Motor neuron (in vitro differentiated cells): ENCODE measurements at regions not wholly inside any gene's neighbourhood (a gene's known extent, or its start where the extent isn't known, plus 50 kb on each side); places are given as distances from the start of the nearest gene placed in this dataset.

Source experiments
- ATAC-seq, 8 experiments: fragments of 200-7000 bp; cut with Tn5 transposase; replicated peaks in 6 of 8; 2 replicates each; pipeline ENCODE4 v1.8.0; 2021; ENCODE audit warnings: mild to moderate bottlenecking in 8 of 8, moderate library complexity in 8 of 8
- H3K27ac ChIP-seq, 2 donors: fragments of 250-450 bp; sonication (Bioruptor Pico); 2 replicates each; pipeline ENCODE4 v1.9.0; 2021; ENCODE audit warnings: antibody characterized with exemption in 2 of 2, mild to moderate bottlenecking in 2 of 2, moderate library complexity in 1 of 2
- H3K4me1 ChIP-seq, 2 donors: fragments of 250-450 bp; sonication (Bioruptor Pico); replicated peaks in 1 of 2; 2 replicates each; pipeline ENCODE4 v1.6.1; 2021; ENCODE audit warnings: antibody characterized with exemption in 2 of 2, mild to moderate bottlenecking in 2 of 2, moderate library complexity in 1 of 2
- H3K4me3 ChIP-seq, 5 donors: fragments of 250-450 bp; sonication (Bioruptor Pico); 2 replicates each; pipeline ENCODE4 v1.9.0; 2021; ENCODE audit warnings: antibody characterized with exemption in 5 of 5, mild to moderate bottlenecking in 5 of 5, moderate library complexity in 4 of 5
- WGBS, 10 experiments: fragments of 450-650 bp; shearing (Covaris generic); methylation state at CpG; one replicate each; pipeline ENCODE4 v1.0.0; 2022; 5-methylcytosine and 5-hydroxymethylcytosine counted together
- in situ Hi-C, 9 experiments: fragments of 400-800 bp; cut with MboI; loops; one replicate each; pipeline ENCODE4 v1.15.0; 2021; ENCODE audit warnings: low sequenced_read_pairs in 9 of 9, low pct_unique_long_range_greater_than_20kb in 2 of 9; ENCODE audit not compliant: unreplicated experiment in 9 of 9

GRCh38 chr1:235023711-235024439, 104.8 kb downstream of the TOMM20 start:
- in situ Hi-C loops: no loop called here
- no peak for ATAC-seq
- no peak overlapping the region for H3K27ac ChIP-seq
- 53 to 95% (median 83%) methylated on average over 2 to 9 of the region's 10 CpGs; no CpG with 5 or more reads in 1 of the 10 experiments for WGBS, 10 experiments
- peaks cover 37 to 46% of the 10 kb centered on the region in 2 donors for H3K4me1 ChIP-seq
- no peak overlapping the region for H3K4me3 ChIP-seq

GRCh38 chr1:235022981-235023710, 105.5 kb downstream of the TOMM20 start:
- in situ Hi-C loops: no loop called here
- Histone ChIP-seq H3K4me1 (peaks cover 37 to 46% of the 10 kb centered on the region in 2 donors), H3K27ac (peak overlapping the region; percentile 11 to 18), H3K4me3 (no peak overlapping the region)
- 9 to 93% (median 53%) methylated on average over 1 to 13 of the region's 13 CpGs; no CpG with 5 or more reads in 1 of the 10 experiments for WGBS, 10 experiments
- peak in 5 of 8 experiments; percentile 79 to 86 (median 86) for ATAC-seq

DNA sequence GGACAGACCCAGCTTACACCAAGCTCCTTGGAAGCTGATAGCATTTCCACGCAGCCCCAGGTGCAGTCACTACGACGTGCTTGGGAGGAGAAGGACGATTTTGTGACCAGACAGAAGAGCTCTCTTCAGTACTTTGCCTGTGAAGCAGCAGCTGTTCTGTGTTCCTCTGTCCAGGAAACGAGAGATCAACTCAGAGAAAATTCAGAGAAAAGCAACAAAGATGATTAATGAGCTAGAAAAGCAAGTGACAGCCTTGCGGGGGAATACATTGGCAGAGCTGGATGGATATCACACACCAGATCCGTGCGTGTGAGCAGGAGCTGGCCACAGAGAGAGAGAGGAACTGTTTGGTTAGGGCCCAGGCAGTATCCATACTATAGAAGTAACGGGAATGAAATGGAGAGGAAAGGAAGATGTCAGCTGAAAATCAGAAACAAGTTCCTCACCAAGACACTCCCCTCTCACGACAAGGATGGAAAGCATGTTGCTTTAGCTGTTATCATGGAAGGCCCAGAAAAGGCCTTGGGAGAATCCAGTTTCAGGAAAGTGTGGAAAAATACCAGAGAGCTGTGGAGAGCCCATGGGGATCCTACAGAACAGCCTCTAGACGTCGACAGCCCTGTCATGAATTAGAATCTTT, 106.2 kb downstream of the TOMM20 start:
- peak overlapping the region; percentile 11 to 18 for H3K27ac ChIP-seq

DNA sequence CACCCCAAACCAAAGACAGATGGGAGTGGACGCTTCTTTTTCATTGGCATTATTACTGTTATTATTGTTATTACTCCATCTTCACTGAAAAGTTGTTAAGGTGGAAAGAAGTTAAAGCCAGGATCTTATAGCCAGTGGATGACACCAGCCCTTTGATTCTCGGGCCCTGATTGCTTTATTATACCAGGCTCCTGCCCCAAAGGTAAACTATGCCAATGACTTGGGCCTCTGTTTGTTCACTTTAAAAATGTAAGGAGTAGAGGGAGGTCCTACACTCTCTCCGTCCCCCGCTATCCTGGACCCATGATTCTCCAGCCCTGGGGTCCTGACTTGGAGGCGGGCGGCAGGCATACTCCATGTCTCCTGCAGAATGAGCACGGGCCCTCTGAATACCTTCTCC, 106.8 kb downstream of the TOMM20 start:
- Histone ChIP-seq H3K4me3 (no peak overlapping the region), H3K4me1 (peaks cover 37 to 46% of the 10 kb centered on the region in 2 donors), H3K27ac (peak overlapping the region in 1 of 2 donors; percentile 11)
- no peak for ATAC-seq
- 57 to 100% (median 87%) methylated on average over 1 to 5 of the region's 7 CpGs; no CpG with 5 or more reads in 2 of the 10 experiments for WGBS, 10 experiments
- in situ Hi-C loops: no loop called here

More for the DNA sequence above, 106.2 kb downstream of the TOMM20 start:
- WGBS, 10 experiments: 10 to 69% (median 61%) methylated on average over 2 to 10 of the region's 12 CpGs; no CpG with 5 or more reads in 4 of the 10 experiments
- Histone ChIP-seq H3K4me1 (peaks cover 37 to 46% of the 10 kb centered on the region in 2 donors), H3K4me3 (no peak overlapping the region)
- in situ Hi-C loops: no loop called here
- peak in 5 of 8 experiments; percentile 58 to 71 (median 64) for ATAC-seq

DNA sequence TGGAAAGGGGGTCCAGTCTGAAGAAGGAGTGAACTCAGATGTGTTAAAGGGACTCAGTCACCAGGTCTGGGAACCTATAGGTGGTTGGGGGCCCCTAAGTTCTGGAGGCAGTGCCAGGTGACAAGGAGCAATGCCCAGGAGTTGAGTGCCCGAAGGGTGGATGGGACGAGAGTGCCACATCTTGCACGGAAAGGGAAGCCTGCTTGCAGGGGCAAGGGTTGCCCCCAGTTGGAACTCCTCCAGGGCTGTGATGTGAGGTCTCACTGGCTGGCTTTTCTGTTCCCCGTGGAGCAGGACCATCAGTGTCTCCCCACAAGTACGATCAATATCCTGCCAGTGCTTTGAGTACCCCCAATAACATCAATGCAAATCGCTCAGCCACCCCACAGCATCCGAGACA, 107.3 kb downstream of the TOMM20 start:
- no peak overlapping the region for H3K27ac ChIP-seq
- no peak overlapping the region for H3K4me3 ChIP-seq
- 80 to 100% (median 91%) methylated on average over 1 to 6 of the region's 7 CpGs; no CpG with 5 or more reads in 3 of the 10 experiments for WGBS, 10 experiments
- in situ Hi-C loops: no loop called here
- no peak for ATAC-seq
- peaks cover 37 to 46% of the 10 kb centered on the region in 2 donors for H3K4me1 ChIP-seq

- peak in 3 of 8 experiments; percentile 15 to 40 (median 37) for ATAC-seq
- in situ Hi-C loops: no loop called here
- WGBS, 10 experiments: 0 to 100% (median 60%) methylated on average over 1 to 4 of the region's 4 CpGs; no CpG with 5 or more reads in 1 of the 10 experiments
- Histone ChIP-seq H3K4me3 (no peak overlapping the region), H3K4me1 (peaks cover 37 to 44% of the 10 kb centered on the region in 2 donors), H3K27ac (no peak overlapping the region)
Measured at GRCh38 chr1:235019961-235020360, 108.7 kb downstream of the TOMM20 start.

GRCh38 chr1:235019471-235019870, 109.2 kb downstream of the TOMM20 start:
- H3K4me1 ChIP-seq: peaks cover 37 to 43% of the 10 kb centered on the region in 2 donors
- no peak for ATAC-seq
- H3K27ac ChIP-seq: no peak overlapping the region
- WGBS, 10 experiments: 15 to 100% (median 68%) methylated on average over 1 to 3 of the region's 3 CpGs; no CpG with 5 or more reads in 2 of the 10 experiments
- H3K4me3 ChIP-seq: no peak overlapping the region
- in situ Hi-C loops: no loop called here

GRCh38 chr1:235018720-235019444, 109.8 kb downstream of the TOMM20 start:
- WGBS, 10 experiments: 20 to 92% (median 85%) methylated on average over 1 to 3 of the region's 3 CpGs; no CpG with 5 or more reads in 2 of the 10 experiments
- Histone ChIP-seq H3K4me3 (no peak overlapping the region), H3K4me1 (peaks cover 33 to 39% of the 10 kb centered on the region in 2 donors), H3K27ac (no peak overlapping the region)
- no peak for ATAC-seq
- in situ Hi-C loops: no loop called here

GRCh38 chr1:235018161-235018560, 110.5 kb downstream of the TOMM20 start:
- WGBS, 10 experiments: 21 to 100% (median 93%) methylated on average over 1 to 3 of the region's 3 CpGs; no CpG with 5 or more reads in 4 of the 10 experiments
- ATAC-seq: peak in 3 of 8 experiments; percentile 19 to 68 (median 57)
- Histone ChIP-seq H3K4me1 (peaks cover 26 to 34% of the 10 kb centered on the region in 2 donors), H3K4me3 (no peak overlapping the region), H3K27ac (no peak overlapping the region)
- in situ Hi-C loops: no loop called here

DNA sequence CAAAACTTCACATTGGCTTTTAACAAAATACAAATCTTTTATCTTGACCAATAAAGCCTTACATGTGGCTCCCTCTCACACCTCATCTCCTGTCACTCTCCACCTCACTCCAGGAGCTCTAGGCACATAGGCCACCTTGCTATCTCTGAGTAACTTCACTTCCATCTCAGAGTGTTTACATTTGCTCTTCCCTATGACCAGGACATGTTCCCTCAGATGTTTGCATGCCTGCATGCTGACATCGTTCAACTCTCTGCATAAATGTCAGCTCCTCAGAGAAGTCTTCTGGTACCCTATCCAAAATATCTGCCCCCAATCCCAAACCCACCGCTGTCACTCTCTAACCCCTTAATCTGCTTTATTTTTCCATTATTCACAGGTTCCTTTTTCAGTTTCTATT, 110.9 kb downstream of the TOMM20 start:
- in situ Hi-C loops: no loop called here
- Histone ChIP-seq H3K4me3 (no peak overlapping the region), H3K4me1 (peaks cover 24 to 34% of the 10 kb centered on the region in 2 donors), H3K27ac (no peak overlapping the region)
- no peak for ATAC-seq
- 63 to 100% (median 86%) methylated on average over 1 to 2 of the region's 2 CpGs; no CpG with 5 or more reads in 2 of the 10 experiments for WGBS, 10 experiments

DNA sequence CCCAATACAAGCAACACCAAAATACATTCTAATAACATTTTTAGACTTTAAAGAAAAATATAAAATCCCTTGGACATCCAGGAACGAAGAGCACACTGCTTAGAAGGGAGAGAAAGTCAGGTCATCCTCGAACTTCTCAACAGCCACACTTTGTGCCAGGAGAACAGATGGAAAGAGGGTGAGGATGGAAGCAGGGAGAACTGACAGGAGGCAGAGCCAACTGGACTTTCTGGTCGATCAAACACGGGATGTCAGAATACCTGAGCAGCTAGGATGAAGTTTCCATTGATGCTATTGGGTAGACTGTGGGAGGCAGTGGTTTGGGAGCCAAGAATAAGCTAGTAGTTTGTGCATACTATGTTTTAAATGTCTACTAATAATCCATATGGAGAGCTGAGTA, 111.4 kb downstream of the TOMM20 start:
- ATAC-seq: no peak
- no peak overlapping the region for H3K4me3 ChIP-seq
- in situ Hi-C loops: no loop called here
- WGBS, 10 experiments: 10 to 100% (median 87%) methylated on average over 1 to 4 of the region's 4 CpGs
- H3K4me1 ChIP-seq: peaks cover 24 to 34% of the 10 kb centered on the region in 2 donors
- no peak overlapping the region for H3K27ac ChIP-seq

DNA sequence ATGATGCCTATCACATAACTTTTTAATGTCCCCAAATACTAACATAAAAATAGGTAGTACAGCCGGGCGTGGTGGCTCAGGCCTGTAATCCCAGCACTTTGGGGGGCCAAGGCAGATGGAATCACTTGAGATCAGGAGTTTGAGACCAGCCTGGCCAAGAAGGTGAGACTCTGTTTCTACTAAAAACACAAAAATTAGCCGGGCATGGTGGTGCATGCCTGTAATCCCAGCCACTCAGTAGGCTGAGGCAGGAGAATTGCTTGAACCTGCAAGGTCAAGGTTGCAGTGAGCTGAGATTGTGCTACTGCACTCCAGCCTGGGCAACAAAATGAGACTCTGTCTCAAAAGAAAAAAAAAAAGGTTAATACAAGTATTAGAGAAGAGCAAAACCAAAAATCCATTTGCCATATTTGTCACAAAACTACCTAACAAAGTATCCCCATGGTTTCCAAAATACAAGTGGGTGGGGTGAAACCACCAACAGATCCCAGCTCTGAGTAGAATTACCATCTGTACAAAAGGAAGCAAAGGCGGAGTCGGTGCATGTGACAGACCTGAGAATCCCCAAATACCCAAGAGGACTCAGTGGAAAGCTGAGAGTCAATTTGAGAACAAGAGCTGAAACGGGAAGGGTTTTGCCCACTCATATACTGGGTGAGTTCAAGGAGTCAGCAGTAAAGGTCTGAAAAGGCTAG, 113.2 kb downstream of the TOMM20 start:
- 73 to 95% (median 88%) methylated on average over 2 to 6 of the region's 6 CpGs; no CpG with 5 or more reads in 1 of the 10 experiments for WGBS, 10 experiments
- Histone ChIP-seq H3K4me1 (peaks cover 33% of the 10 kb centered on the region in 2 donors), H3K27ac (no peak overlapping the region), H3K4me3 (no peak overlapping the region)
- peak in 1 of 8 experiments; percentile 18 for ATAC-seq
- in situ Hi-C loops: no loop called here
